Caco-2 (cell line): ENCODE measurements at regions not wholly inside any gene's neighbourhood (a gene's known extent, or its start where the extent isn't known, plus 50 kb on each side); places are given as distances from the start of the nearest gene placed in this dataset.

ENCODE experiments used
- BruUV-seq: library from RNA; stranded (reverse); fragments of 400-500 nt; replicated peaks from 2 replicates; lab custom pipeline; 2021; lab: Mats Ljungman, UMichigan
- CTCF ChIA-PET: fragments of 300-600 bp; sonication (Branson Sonifier 250); formaldehyde crosslinking; loops from one replicate; lab custom pipeline; 2022; ENCODE audit warnings: antibody characterized with exemption; lab: Charles Lee
- POLR2A ChIA-PET: fragments of 300-600 bp; sonication (Branson Sonifier 250); formaldehyde crosslinking; loops from one replicate; lab custom pipeline; 2022; ENCODE audit warnings: antibody characterized with exemption; lab: Charles Lee
- DNase-seq, 2 experiments: peaks; one replicate each; pipeline versions ENCODE4 v3.0.0 to v3.0.0-alpha.2; 2020 to 2022
- H3K27me3 ChIP-seq: replicated peaks from 2 replicates; pipeline ENCODE4 v1.6.0; 2011; ENCODE audit warnings: low read length; ENCODE audit not compliant: control insufficient read depth, insufficient read depth
- H3K36me3 ChIP-seq: 2 replicates; pipeline ENCODE4 v1.5.1; 2011; ENCODE audit warnings: low read length; ENCODE audit not compliant: control insufficient read depth, insufficient read depth
- H3K4me1 ChIP-seq: fragments of 250-450 bp; sonication (Bioruptor Pico); 2 replicates; pipeline ENCODE4 v1.5.1; 2020; ENCODE audit warnings: mild to moderate bottlenecking
- H3K4me3 ChIP-seq: 2 replicates; pipeline ENCODE4 v1.5.1; 2011; ENCODE audit warnings: low read depth, mild to moderate bottlenecking, control low read depth, low read length
- H3K9me3 ChIP-seq: fragments of 250-450 bp; sonication (Bioruptor Pico); 2 replicates; pipeline ENCODE4 v1.5.1; 2020; ENCODE audit warnings: mild to moderate bottlenecking, moderate library complexity
- H3K27ac Mint-ChIP-seq: one replicate; pipeline ENCODE4 v1.8.0; 2022; ENCODE audit warnings: mixed read lengths; ENCODE audit not compliant: unreplicated experiment
- H3K27me3 Mint-ChIP-seq: one replicate; pipeline ENCODE4 v1.8.0; 2022; ENCODE audit warnings: mixed read lengths; ENCODE audit not compliant: insufficient read depth, unreplicated experiment
- H3K36me3 Mint-ChIP-seq: one replicate; pipeline ENCODE4 v1.8.0; 2022; ENCODE audit warnings: mild to moderate bottlenecking, mixed read lengths; ENCODE audit not compliant: insufficient read depth, unreplicated experiment
- H3K4me1 Mint-ChIP-seq: one replicate; pipeline ENCODE4 v1.8.0; 2022; ENCODE audit warnings: low read depth, mixed read lengths; ENCODE audit not compliant: unreplicated experiment
- H3K4me3 Mint-ChIP-seq: one replicate; pipeline ENCODE4 v1.8.0; 2022; ENCODE audit warnings: mild to moderate bottlenecking, moderate library complexity, mixed read lengths; ENCODE audit not compliant: unreplicated experiment
- H3K9me3 Mint-ChIP-seq: one replicate; pipeline ENCODE4 v1.8.0; 2022; ENCODE audit warnings: mixed read lengths; ENCODE audit not compliant: unreplicated experiment
- intact Hi-C: fragments of 100-400 bp; cut with micrococcal nuclease; formaldehyde crosslinking; loops from one replicate; pipeline ENCODE4 v1.10.0; 2022; ENCODE audit not compliant: unreplicated experiment
- TF ChIP-seq, protein P1 (sequence below), 2 experiments: fragments of 200-600 bp in 1 of 2; IDR thresholded peaks; 1 replicate in 1 of 2; 2 replicates in 1 of 2; pipeline versions ENCODE4 v1.5.1 to v1.8.0; 2011 to 2022; ENCODE audit warnings: antibody characterized with exemption in 1 of 2, control low read depth in 1 of 2, inconsistent platforms in 1 of 2, low read depth in 1 of 2, low read length in 1 of 2, mild to moderate bottlenecking in 1 of 2, moderate library complexity in 1 of 2; ENCODE audit not compliant: insufficient read depth in 1 of 2, severe bottlenecking in 1 of 2, unreplicated experiment in 1 of 2

DNA sequence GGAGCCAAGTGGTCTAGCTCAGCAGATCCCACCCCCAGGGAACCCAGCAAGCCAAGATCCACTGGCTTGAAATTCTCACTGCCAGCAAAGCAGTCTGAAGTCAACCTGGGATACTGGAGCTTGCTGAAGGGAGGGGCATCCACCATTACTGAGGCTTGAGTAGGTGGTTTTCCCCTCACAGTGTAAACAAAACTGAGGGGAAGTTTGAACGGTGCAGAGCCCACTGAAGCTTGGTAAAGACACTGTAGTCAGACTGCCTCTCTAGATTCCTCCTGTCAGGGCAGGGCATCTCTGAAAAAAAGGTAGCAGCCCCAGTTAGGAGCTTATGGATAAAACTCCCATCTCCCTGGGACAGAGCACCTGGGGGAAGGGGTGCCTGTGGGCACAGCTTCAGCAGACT lies 819.5 kb upstream of the EPHA7 start:
- intact Hi-C loops: no loop called here
- ChIA-PET POLR2A (no interaction called here), CTCF (no interaction called here)
- no TSS peak for BruUV-seq
- Histone ChIP-seq H3K36me3 (no peaks in the 10 kb centered on the region), H3K27me3 (no peaks in the 10 kb centered on the region), H3K4me1 (no peaks in the 10 kb centered on the region), H3K9me3 (no peaks in the 10 kb centered on the region), H3K4me3 (no peak overlapping the region)
- no peak for DNase-seq
- Mint-ChIP-seq H3K4me3 (no peak overlapping the region), H3K27ac (no peak overlapping the region), H3K27me3 (no peaks in the 10 kb centered on the region), H3K4me1 (no peaks in the 10 kb centered on the region), H3K9me3 (no peaks in the 10 kb centered on the region), H3K36me3 (no peaks in the 10 kb centered on the region)
- TF ChIP-seq, protein P1, sequence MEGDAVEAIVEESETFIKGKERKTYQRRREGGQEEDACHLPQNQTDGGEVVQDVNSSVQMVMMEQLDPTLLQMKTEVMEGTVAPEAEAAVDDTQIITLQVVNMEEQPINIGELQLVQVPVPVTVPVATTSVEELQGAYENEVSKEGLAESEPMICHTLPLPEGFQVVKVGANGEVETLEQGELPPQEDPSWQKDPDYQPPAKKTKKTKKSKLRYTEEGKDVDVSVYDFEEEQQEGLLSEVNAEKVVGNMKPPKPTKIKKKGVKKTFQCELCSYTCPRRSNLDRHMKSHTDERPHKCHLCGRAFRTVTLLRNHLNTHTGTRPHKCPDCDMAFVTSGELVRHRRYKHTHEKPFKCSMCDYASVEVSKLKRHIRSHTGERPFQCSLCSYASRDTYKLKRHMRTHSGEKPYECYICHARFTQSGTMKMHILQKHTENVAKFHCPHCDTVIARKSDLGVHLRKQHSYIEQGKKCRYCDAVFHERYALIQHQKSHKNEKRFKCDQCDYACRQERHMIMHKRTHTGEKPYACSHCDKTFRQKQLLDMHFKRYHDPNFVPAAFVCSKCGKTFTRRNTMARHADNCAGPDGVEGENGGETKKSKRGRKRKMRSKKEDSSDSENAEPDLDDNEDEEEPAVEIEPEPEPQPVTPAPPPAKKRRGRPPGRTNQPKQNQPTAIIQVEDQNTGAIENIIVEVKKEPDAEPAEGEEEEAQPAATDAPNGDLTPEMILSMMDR (IDR thresholded peaks at IDR 0.05; ENCODE audit: insufficient read depth in 1 of 2, low read depth in 1 of 2, low read length in 1 of 2, severe bottlenecking in 1 of 2, unreplicated experiment in 1 of 2): no peak

DNA sequence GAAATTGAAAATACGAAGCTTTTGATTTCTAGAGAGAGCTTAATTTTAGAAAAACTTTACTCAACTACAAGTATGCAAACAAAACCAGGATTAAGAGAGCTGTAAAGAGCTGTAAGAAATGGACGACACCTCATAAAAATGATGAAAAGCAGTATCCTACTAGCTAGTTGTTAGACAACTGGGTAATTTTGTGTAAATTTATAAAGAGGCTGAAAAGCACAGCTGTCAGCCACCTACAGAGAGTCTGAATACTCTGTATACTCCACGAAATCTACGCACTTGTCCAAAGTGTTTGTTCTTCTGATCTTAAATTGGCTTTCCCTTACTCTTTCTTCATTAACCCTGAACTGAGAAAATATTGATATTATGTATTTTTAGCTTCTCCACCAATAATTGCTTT lies 808.4 kb upstream of the EPHA7 start:
- no peaks in the 10 kb centered on the region for H3K27me3 ChIP-seq
- Mint-ChIP-seq H3K27me3 (no peaks in the 10 kb centered on the region), H3K4me3 (no peak overlapping the region), H3K9me3 (no peaks in the 10 kb centered on the region), H3K27ac (no peak overlapping the region), H3K4me1 (no peaks in the 10 kb centered on the region), H3K36me3 (no peaks in the 10 kb centered on the region)
- H3K4me3 ChIP-seq: no peak overlapping the region
- ChIA-PET POLR2A (no interaction called here), CTCF (no interaction called here)
- no peaks in the 10 kb centered on the region for H3K36me3 ChIP-seq
- H3K4me1 ChIP-seq: no peaks in the 10 kb centered on the region
- no peaks in the 10 kb centered on the region for H3K9me3 ChIP-seq
- no TSS peak for BruUV-seq
- TF ChIP-seq, protein P1 (IDR thresholded peaks at IDR 0.05; ENCODE audit: insufficient read depth in 1 of 2, low read depth in 1 of 2, low read length in 1 of 2, severe bottlenecking in 1 of 2, unreplicated experiment in 1 of 2): no peak
- DNase-seq: no peak
- intact Hi-C loops: no loop called here

DNA sequence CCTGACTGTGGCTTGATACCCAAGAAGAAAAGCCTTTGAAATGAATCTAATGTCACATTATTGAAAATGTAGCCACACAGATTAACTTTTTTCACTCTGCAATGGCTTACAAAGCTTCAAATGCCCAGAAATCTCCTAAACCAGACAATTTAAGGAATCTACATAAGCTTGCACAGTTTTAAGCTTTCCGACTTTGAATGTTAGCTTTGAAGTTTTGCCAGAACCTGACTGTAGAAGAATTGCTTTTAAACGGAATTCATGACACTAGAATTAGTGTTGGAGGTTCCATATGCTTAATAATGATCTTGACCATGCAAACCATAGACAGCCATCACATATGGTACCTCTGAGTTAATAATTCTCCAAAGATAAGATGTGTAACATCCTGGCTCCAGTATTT lies 798.5 kb upstream of the EPHA7 start:
- BruUV-seq: no TSS peak
- H3K9me3 Mint-ChIP-seq: no peaks in the 10 kb centered on the region
- H3K27me3 Mint-ChIP-seq: no peaks in the 10 kb centered on the region
- CTCF ChIA-PET: no interaction called here
- no peaks in the 10 kb centered on the region for H3K4me1 Mint-ChIP-seq
- H3K4me3 ChIP-seq: no peak overlapping the region
- no peaks in the 10 kb centered on the region for H3K27me3 ChIP-seq
- no peak overlapping the region for H3K4me3 Mint-ChIP-seq
- no peak overlapping the region for H3K27ac Mint-ChIP-seq
- TF ChIP-seq, protein P1 (IDR thresholded peaks at IDR 0.05; ENCODE audit: insufficient read depth in 1 of 2, low read depth in 1 of 2, low read length in 1 of 2, severe bottlenecking in 1 of 2, unreplicated experiment in 1 of 2): no peak
- no peak for DNase-seq
- no peaks in the 10 kb centered on the region for H3K36me3 ChIP-seq
- no peaks in the 10 kb centered on the region for H3K9me3 ChIP-seq
- H3K36me3 Mint-ChIP-seq: no peaks in the 10 kb centered on the region
- intact Hi-C loops: no loop called here
- POLR2A ChIA-PET: no interaction called here
- no peaks in the 10 kb centered on the region for H3K4me1 ChIP-seq
